WTC11 (cell line): ENCODE measurements at regions not wholly inside any gene's neighbourhood (a gene's known extent, or its start where the extent isn't known, plus 50 kb on each side); places are given as distances from the start of the nearest gene placed in this dataset.

ENCODE experiments used
- CTCF ChIP-seq: fragments of 200-600 bp; IDR thresholded peaks from 2 replicates; pipeline ENCODE4 v1.8.0; 2022; ENCODE audit warnings: antibody characterized with exemption
- HMGXB4 ChIP-seq: sonication (generic); formaldehyde crosslinking; IDR thresholded peaks from 2 replicates; pipeline ENCODE4 v1.8.1; 2023; ENCODE audit warnings: mild to moderate bottlenecking, moderate library complexity, missing genetic modification reagents
- JUN ChIP-seq: sonication (generic); formaldehyde crosslinking; IDR thresholded peaks from 2 replicates; pipeline ENCODE4 v1.8.0; 2023; ENCODE audit warnings: mild to moderate bottlenecking, missing genetic modification reagents
- NR3C1 ChIP-seq: sonication (generic); formaldehyde crosslinking; conservative IDR thresholded peaks from 2 replicates; pipeline ENCODE4 v1.8.1; 2023; ENCODE audit warnings: low read depth, mild to moderate bottlenecking, missing genetic modification reagents
- USF2 ChIP-seq: sonication (generic); formaldehyde crosslinking; IDR thresholded peaks from 2 replicates; pipeline ENCODE4 v1.8.1; 2023; ENCODE audit warnings: mild to moderate bottlenecking, missing genetic modification reagents, moderate library complexity

- TF ChIP-seq JUN (CRISPR knock-in tag) (no peak), USF2 (no peak), HMGXB4 (CRISPR knock-in tag) (no peak), NR3C1 (CRISPR knock-in tag) (no peak), CTCF (no peak)
Observed at GRCh38 chr6:111940801-111941200, 67.5 kb upstream of the FYN start.
